Upper lobe of left lung (tissue), 4 donors: ENCODE measurements at regions not wholly inside any gene's neighbourhood (a gene's known extent, or its start where the extent isn't known, plus 50 kb on each side); places are given as distances from the start of the nearest gene placed in this dataset.

Experiments used
- EP300 ChIP-seq, 4 donors: sonication (generic); formaldehyde crosslinking; IDR thresholded peaks; one replicate each; pipeline ENCODE4 v1.5.1; 2017; ENCODE audit warnings: antibody characterized with exemption in 4 of 4, control low read depth in 2 of 4
- POLR2A ChIP-seq, 4 donors: fragments of 450-650 bp; IDR thresholded peaks; one replicate each; pipeline ENCODE4 v1.5.1; 2016 to 2017; ENCODE audit warnings: antibody characterized with exemption in 4 of 4, mild to moderate bottlenecking in 2 of 4
- POLR2AphosphoS5 ChIP-seq, 2 donors: sonication (generic); formaldehyde crosslinking; IDR thresholded peaks; one replicate each; pipeline ENCODE4 v1.5.1; 2017; ENCODE audit warnings: antibody characterized with exemption in 2 of 2
- TF ChIP-seq, protein P1 (sequence below), 6 experiments: fragments of 450-650 bp in 4 of 6; fragments of 200-600 bp in 2 of 6; sonication (generic) in 2 of 6; IDR thresholded peaks; one replicate each; pipeline ENCODE4 v1.5.1; 2016 to 2019; ENCODE audit warnings: antibody characterized with exemption in 6 of 6

- TF ChIP-seq POLR2A (IDR thresholded peaks at IDR 0.05): no peak
- TF ChIP-seq, protein P1, sequence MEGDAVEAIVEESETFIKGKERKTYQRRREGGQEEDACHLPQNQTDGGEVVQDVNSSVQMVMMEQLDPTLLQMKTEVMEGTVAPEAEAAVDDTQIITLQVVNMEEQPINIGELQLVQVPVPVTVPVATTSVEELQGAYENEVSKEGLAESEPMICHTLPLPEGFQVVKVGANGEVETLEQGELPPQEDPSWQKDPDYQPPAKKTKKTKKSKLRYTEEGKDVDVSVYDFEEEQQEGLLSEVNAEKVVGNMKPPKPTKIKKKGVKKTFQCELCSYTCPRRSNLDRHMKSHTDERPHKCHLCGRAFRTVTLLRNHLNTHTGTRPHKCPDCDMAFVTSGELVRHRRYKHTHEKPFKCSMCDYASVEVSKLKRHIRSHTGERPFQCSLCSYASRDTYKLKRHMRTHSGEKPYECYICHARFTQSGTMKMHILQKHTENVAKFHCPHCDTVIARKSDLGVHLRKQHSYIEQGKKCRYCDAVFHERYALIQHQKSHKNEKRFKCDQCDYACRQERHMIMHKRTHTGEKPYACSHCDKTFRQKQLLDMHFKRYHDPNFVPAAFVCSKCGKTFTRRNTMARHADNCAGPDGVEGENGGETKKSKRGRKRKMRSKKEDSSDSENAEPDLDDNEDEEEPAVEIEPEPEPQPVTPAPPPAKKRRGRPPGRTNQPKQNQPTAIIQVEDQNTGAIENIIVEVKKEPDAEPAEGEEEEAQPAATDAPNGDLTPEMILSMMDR (IDR thresholded peaks at IDR 0.05): no peak
- no peak for TF ChIP-seq POLR2AphosphoS5 (IDR thresholded peaks at IDR 0.05)
- no peak for TF ChIP-seq EP300 (IDR thresholded peaks at IDR 0.05)
Observed at GRCh38 chr10:6654571-6654970, 74.5 kb upstream of the PRKCQ start.
